Thymus (tissue), 11 donors: ENCODE measurements at regions not wholly inside any gene's neighbourhood (a gene's known extent, or its start where the extent isn't known, plus 50 kb on each side); places are given as distances from the start of the nearest gene placed in this dataset.

Source experiments
- DNase-seq, 9 donors: peaks; one replicate each; pipeline ENCODE4 v3.0.0-alpha.2; 2013; ENCODE audit warnings: low spot score in 9 of 9, low read depth in 6 of 9, missing footprints in 1 of 9
- H3K27ac ChIP-seq, 2 donors: one replicate each; pipeline ENCODE4 v1.5.1; 2013; ENCODE audit warnings: control low read depth in 1 of 2, low read depth in 1 of 2, low read length in 1 of 2, mild to moderate bottlenecking in 1 of 2, moderate library complexity in 1 of 2
- H3K27me3 ChIP-seq, 2 donors: one replicate each; pipeline ENCODE4 v1.5.1; 2013; ENCODE audit warnings: low read length in 1 of 2; ENCODE audit not compliant: control insufficient read depth in 2 of 2, insufficient read depth in 1 of 2
- H3K36me3 ChIP-seq, 2 donors: one replicate each; pipeline ENCODE4 v1.5.1; 2013; ENCODE audit warnings: low read length in 1 of 2, mild to moderate bottlenecking in 1 of 2, moderate library complexity in 1 of 2; ENCODE audit not compliant: control insufficient read depth in 2 of 2, insufficient read depth in 2 of 2
- H3K4me1 ChIP-seq, 2 donors: one replicate each; pipeline ENCODE4 v1.5.1; 2013; ENCODE audit warnings: low read length in 2 of 2; ENCODE audit not compliant: control insufficient read depth in 2 of 2, insufficient read depth in 2 of 2
- H3K4me3 ChIP-seq, 2 donors: one replicate each; pipeline ENCODE4 v1.5.1; 2013; ENCODE audit warnings: low read length in 2 of 2, control low read depth in 1 of 2, mild to moderate bottlenecking in 1 of 2
- H3K9me3 ChIP-seq, 2 donors: one replicate each; pipeline ENCODE4 v1.5.1; 2013; ENCODE audit warnings: low read length in 1 of 2, mild to moderate bottlenecking in 1 of 2; ENCODE audit not compliant: control insufficient read depth in 2 of 2, insufficient read depth in 1 of 2
- WGBS: extraction: QIAGEN DNeasy Blood & Tissue Kit; methylation state at CpG from one replicate; pipeline ENCODE4 v1.1.7; 2013; 5-methylcytosine and 5-hydroxymethylcytosine counted together
- donor health status: healthy.

- peak overlapping the region in 1 of 2 donors; percentile 31 for H3K4me3 ChIP-seq
- DNase-seq: peak in 2 of 9 donors; percentile 18 to 20
- peaks cover 55 to 61% of the 10 kb centered on the region in 2 donors for H3K27me3 ChIP-seq
- no peaks in the 10 kb centered on the region for H3K9me3 ChIP-seq
- H3K4me1 ChIP-seq: peaks cover 0 to 3% of the 10 kb centered on the region in 2 donors
- WGBS: 2% methylated on average over 103 of the region's 103 CpGs
- no peak overlapping the region for H3K27ac ChIP-seq
- H3K36me3 ChIP-seq: no peaks in the 10 kb centered on the region
Observed at GRCh38 chr22:48576333-48577013, 1251.2 kb downstream of the BRD1 start.

- Histone ChIP-seq H3K9me3 (no peaks in the 10 kb centered on the region), H3K27ac (no peak overlapping the region), H3K4me3 (peak overlapping the region in 1 of 2 donors; percentile 31), H3K27me3 (peaks cover 55 to 61% of the 10 kb centered on the region in 2 donors), H3K36me3 (no peaks in the 10 kb centered on the region), H3K4me1 (peaks cover 0 to 3% of the 10 kb centered on the region in 2 donors)
- DNase-seq: no peak
- WGBS: 2% methylated on average over 116 of the region's 120 CpGs
Observed at GRCh38 chr22:48575618-48576332, 1251.9 kb downstream of the BRD1 start.

GRCh38 chr22:48574776-48575617 lies 1252.7 kb downstream of the BRD1 start:
- H3K27ac ChIP-seq: no peak overlapping the region
- no peaks in the 10 kb centered on the region for H3K36me3 ChIP-seq
- H3K4me1 ChIP-seq: peaks cover 0 to 3% of the 10 kb centered on the region in 2 donors
- H3K9me3 ChIP-seq: peaks cover under 1 to 1% of the 10 kb centered on the region in 2 donors
- peak in 4 of 9 donors; percentile 7 to 36 (median 26) for DNase-seq
- 10% methylated on average over 92 of the region's 92 CpGs for WGBS
- peak overlapping the region in 1 of 2 donors; percentile 29 for H3K4me3 ChIP-seq
- peaks cover 55 to 56% of the 10 kb centered on the region in 2 donors for H3K27me3 ChIP-seq

GRCh38 chr22:48573766-48574165 lies 1253.9 kb downstream of the BRD1 start:
- no peak overlapping the region for H3K4me3 ChIP-seq
- H3K27ac ChIP-seq: no peak overlapping the region
- no peak for DNase-seq
- H3K4me1 ChIP-seq: peaks cover 0 to 3% of the 10 kb centered on the region in 2 donors
- H3K36me3 ChIP-seq: no peaks in the 10 kb centered on the region
- H3K27me3 ChIP-seq: peaks cover 46 to 51% of the 10 kb centered on the region in 2 donors
- H3K9me3 ChIP-seq: peaks cover 6% of the 10 kb centered on the region in 2 donors
- 64% methylated on average over 4 of the region's 4 CpGs for WGBS

- Histone ChIP-seq H3K4me1 (peaks cover 0 to 3% of the 10 kb centered on the region in 2 donors), H3K27me3 (peaks cover 40 to 47% of the 10 kb centered on the region in 2 donors), H3K4me3 (no peak overlapping the region), H3K9me3 (peaks cover 6% of the 10 kb centered on the region in 2 donors), H3K36me3 (no peaks in the 10 kb centered on the region), H3K27ac (no peak overlapping the region)
- DNase-seq: no peak
- 90% methylated on average over 4 of the region's 4 CpGs for WGBS
Observed at GRCh38 chr22:48572951-48573350, 1254.7 kb downstream of the BRD1 start.

- 89% methylated on average over 2 of the region's 2 CpGs for WGBS
Observed at GRCh38 chr22:48570912-48571311, 1256.8 kb downstream of the BRD1 start.

GRCh38 chr22:48569476-48570233 lies 1258.0 kb downstream of the BRD1 start:
- Histone ChIP-seq H3K4me3 (no peak overlapping the region), H3K9me3 (peaks cover 6% of the 10 kb centered on the region in 2 donors), H3K27me3 (peaks cover 22 to 40% of the 10 kb centered on the region in 2 donors), H3K27ac (no peak overlapping the region), H3K36me3 (no peaks in the 10 kb centered on the region), H3K4me1 (no peaks in the 10 kb centered on the region)
- WGBS: 97% methylated on average over 25 of the region's 25 CpGs
- no peak for DNase-seq

More at GRCh38 chr22:48570912-48571311, 1256.8 kb downstream of the BRD1 start:
- peaks cover 6% of the 10 kb centered on the region in 2 donors for H3K9me3 ChIP-seq
- no peak overlapping the region for H3K4me3 ChIP-seq
- H3K36me3 ChIP-seq: no peaks in the 10 kb centered on the region
- no peak for DNase-seq
- H3K27me3 ChIP-seq: peaks cover 33 to 44% of the 10 kb centered on the region in 2 donors
- H3K27ac ChIP-seq: no peak overlapping the region
- no peaks in the 10 kb centered on the region for H3K4me1 ChIP-seq

- Histone ChIP-seq H3K4me3 (no peak overlapping the region), H3K27me3 (peaks cover 14 to 32% of the 10 kb centered on the region in 2 donors), H3K9me3 (peaks cover 6% of the 10 kb centered on the region in 2 donors), H3K36me3 (no peaks in the 10 kb centered on the region), H3K4me1 (no peaks in the 10 kb centered on the region), H3K27ac (no peak overlapping the region)
- 94% methylated on average over 15 of the region's 15 CpGs for WGBS
- no peak for DNase-seq
Observed at GRCh38 chr22:48568736-48569330, 1258.8 kb downstream of the BRD1 start.
